ENCODE measurements at regions not wholly inside any gene's neighbourhood (a gene's known extent, or its start where the extent isn't known, plus 50 kb on each side); places are given as distances from the start of the nearest gene placed in this dataset.

GRCh38 chr3:18195836-18196235 is 229.3 kb downstream of the SATB1 start:
- H4K91ac ChIP-seq (ENCODE audit: insufficient read length, low read depth, low read length), result no peak overlapping the region
- H3K4me3 Mint-ChIP-seq, result no peak overlapping the region
- no peak overlapping the region for H2BK12ac ChIP-seq (ENCODE audit: insufficient read length, low read depth, low read length)
- no peaks in the 10 kb centered on the region for H3K27me3 ChIP-seq (ENCODE audit: insufficient read depth, low read length)
- no peaks in the 10 kb centered on the region for H3K79me1 ChIP-seq (ENCODE audit: insufficient read depth, low read depth, low read length, poor library complexity, severe bottlenecking)
- H3K23ac ChIP-seq (ENCODE audit: insufficient read length, low read depth, low read length), result no peak overlapping the region
- H3K36me3 Mint-ChIP-seq (ENCODE audit: insufficient read depth in 1 of 3, low read depth in 3 of 3), result peaks cover 0 to 9% (median 0%) of the 10 kb centered on the region in 3 experiments; a peak in 3 of 7 replicates
- H3T11ph ChIP-seq (ENCODE audit: low read length), result no peak overlapping the region
- no peaks in the 10 kb centered on the region for H3K27me3 Mint-ChIP-seq (ENCODE audit: low read depth)
- no peak overlapping the region for H3K18ac ChIP-seq (ENCODE audit: insufficient read length, low read depth, low read length)
- no peak overlapping the region for H3K56ac ChIP-seq (ENCODE audit: insufficient read length, low read depth, low read length)
- no peaks in the 10 kb centered on the region for H3K79me2 ChIP-seq (ENCODE audit: insufficient read depth, low read length)
- DNase-seq, result no peak
- no peak overlapping the region for H2BK15ac ChIP-seq (ENCODE audit: low read depth, low read length)
- no peak for TF ChIP-seq CTCF (conservative IDR thresholded peaks at IDR 0.05)
- no peak overlapping the region for H4K5ac ChIP-seq (ENCODE audit: insufficient read length, low read depth, low read length)
- H3K4ac ChIP-seq (ENCODE audit: low read depth, low read length), result no peak overlapping the region
- no peaks in the 10 kb centered on the region for H3K9me3 ChIP-seq (ENCODE audit: control insufficient read depth, low read depth, low read length)
- no peak overlapping the region for H2BK5ac ChIP-seq (ENCODE audit: insufficient read length, low read length)
- no peaks in the 10 kb centered on the region for H3K4me1 ChIP-seq (ENCODE audit: insufficient read depth, low read length)
- H2AK5ac ChIP-seq (ENCODE audit: insufficient read length, low read length), result no peak overlapping the region
- no peak overlapping the region for H2BK20ac ChIP-seq (ENCODE audit: low read depth, low read length, poor library complexity, severe bottlenecking)
- H2AFZ ChIP-seq (ENCODE audit: low read length), result no peak overlapping the region
- no peaks in the 10 kb centered on the region for H4K20me1 ChIP-seq (ENCODE audit: control insufficient read depth, insufficient read depth, insufficient read length)
- H3K9ac ChIP-seq (ENCODE audit: extremely low read depth, insufficient read length, low read length), result no peak overlapping the region
- peaks cover 2 to 3% of the 10 kb centered on the region in 2 experiments; a peak in 3 of 4 replicates for H3K4me1 Mint-ChIP-seq
- H2BK120ac ChIP-seq (ENCODE audit: low read depth, low read length, poor library complexity, severe bottlenecking), result no peak overlapping the region
- no peak overlapping the region for H3K27ac Mint-ChIP-seq
- H4K8ac ChIP-seq (replicated peaks; ENCODE audit: insufficient read length, low read depth, low read length), result no peak overlapping the region
- H3K23me2 ChIP-seq (ENCODE audit: insufficient read length, low read depth, low read length, poor library complexity, severe bottlenecking), result no peaks in the 10 kb centered on the region
- H3K14ac ChIP-seq (ENCODE audit: insufficient read depth, low read length), result no peak overlapping the region
- no peak overlapping the region for H3K4me2 ChIP-seq (ENCODE audit: insufficient read depth, insufficient read length, low read length)
- peaks cover 3 to 12% of the 10 kb centered on the region in 2 experiments; a peak in 2 of 5 replicates for H3K9me3 Mint-ChIP-seq
- no peak overlapping the region for H3K27ac ChIP-seq (ENCODE audit: insufficient read length, low read depth, low read length)
